H1 (cell line): ENCODE measurements at regions not wholly inside any gene's neighbourhood (a gene's known extent, or its start where the extent isn't known, plus 50 kb on each side); places are given as distances from the start of the nearest gene placed in this dataset.
"Not testable (repeated sequence)": the region's sequence is repeated elsewhere in the genome, so short reads cannot be mapped to it uniquely, and the experiment has no call there.

Experiments
- CTCF ChIA-PET: fragments of 300-600 bp; sonication (Branson Sonifier 250); formaldehyde crosslinking; loops from one replicate; lab custom pipeline; 2021; ENCODE audit not compliant: partially characterized antibody; lab: Charles Lee
- POLR2A ChIA-PET: fragments of 300-600 bp; sonication (Branson Sonifier 250); formaldehyde crosslinking; loops from one replicate; lab custom pipeline; 2021; ENCODE audit warnings: inconsistent platforms; ENCODE audit not compliant: partially characterized antibody; lab: Charles Lee
- DNase-seq, 2 experiments: peaks; one replicate each; pipeline versions ENCODE4 v3.0.0 to v3.0.0-alpha.2; 2010 to 2022; ENCODE audit warnings: low spot score in 2 of 2, low read depth in 1 of 2, mixed read lengths in 1 of 2
- FAIRE-seq: peaks from 2 replicates; lab custom pipeline; 2011; peaks lifted over from hg19 to GRCh38; lab: Jason Lieb, UNC
- H2AFZ ChIP-seq: 2 replicates; pipeline ENCODE4 v1.8.1; 2012; ENCODE audit warnings: low read length, inconsistent platforms
- H2AK5ac ChIP-seq: 2 replicates; pipeline ENCODE4 v1.6.1; 2013; ENCODE audit warnings: low read depth, low read length
- H2BK120ac ChIP-seq: replicated peaks from 2 replicates; pipeline ENCODE3; 2013; ENCODE audit warnings: low read depth, low read length, inconsistent platforms
- H2BK12ac ChIP-seq: 2 replicates; pipeline ENCODE4 v1.6.1; 2013; ENCODE audit warnings: low read depth, low read length
- H2BK15ac ChIP-seq: 2 replicates; pipeline ENCODE4 v1.6.1; 2013; ENCODE audit warnings: low read length
- H2BK20ac ChIP-seq: 2 replicates; pipeline ENCODE4 v1.6.1; 2013; ENCODE audit warnings: low read length
- H2BK5ac ChIP-seq: 2 replicates; pipeline ENCODE4 v1.6.1; 2013; ENCODE audit warnings: low read depth, low read length
- H3K14ac ChIP-seq: 2 replicates; pipeline ENCODE4 v1.6.1; 2013; ENCODE audit warnings: inconsistent platforms; ENCODE audit not compliant: insufficient read length
- H3K18ac ChIP-seq: 2 replicates; pipeline ENCODE4 v1.6.1; 2013; ENCODE audit warnings: low read length; ENCODE audit errors: extremely low read depth
- H3K23ac ChIP-seq: 2 replicates; pipeline ENCODE4 v1.6.1; 2013; ENCODE audit warnings: inconsistent platforms; ENCODE audit not compliant: insufficient read length
- H3K23me2 ChIP-seq: 2 replicates; pipeline ENCODE4 v1.6.1; 2013; ENCODE audit warnings: low read depth, low read length
- H3K27ac ChIP-seq: 2 replicates; pipeline ENCODE4 v1.6.1; 2011; ENCODE audit warnings: low read depth, low read length, inconsistent platforms
- H3K27me3 ChIP-seq, 4 experiments: replicated peaks in 1 of 4; 1 replicate in 1 of 4; 2 replicates in 3 of 4; pipeline versions ENCODE4 v1.6.1 to v1.8.1; 2011 to 2013; ENCODE audit warnings: low read length in 3 of 4, mild to moderate bottlenecking in 3 of 4, inconsistent platforms in 2 of 4, mixed read lengths in 2 of 4, moderate library complexity in 1 of 4; ENCODE audit not compliant: control insufficient read depth in 3 of 4, insufficient read depth in 3 of 4; ENCODE audit errors: extremely low read depth in 1 of 4
- H3K36me3 ChIP-seq, 4 experiments: 2 replicates each; pipeline versions ENCODE4 v1.6.1 to v1.8.1; 2011 to 2013; ENCODE audit warnings: mild to moderate bottlenecking in 4 of 4, low read length in 3 of 4, moderate library complexity in 2 of 4, control low read depth in 1 of 4, inconsistent platforms in 1 of 4; ENCODE audit not compliant: insufficient read depth in 4 of 4, control insufficient read depth in 2 of 4
- H3K4ac ChIP-seq: replicated peaks from 2 replicates; pipeline ENCODE3; 2013; ENCODE audit warnings: low read length, low read depth, mixed read lengths, inconsistent platforms; ENCODE audit not compliant: insufficient read length
- H3K4me1 ChIP-seq, 4 experiments: replicated peaks in 1 of 4; 1 replicate in 1 of 4; 2 replicates in 3 of 4; pipeline versions ENCODE4 v1.6.1 to v1.8.1; 2011 to 2013; ENCODE audit warnings: low read length in 3 of 4, inconsistent platforms in 2 of 4, mixed read lengths in 1 of 4; ENCODE audit not compliant: insufficient read depth in 4 of 4, control insufficient read depth in 3 of 4
- H3K4me2 ChIP-seq, 2 experiments: 2 replicates each; pipeline versions ENCODE4 v1.6.1 to v1.8.1; 2011 to 2013; ENCODE audit warnings: low read depth in 2 of 2, low read length in 2 of 2, control low read depth in 1 of 2, inconsistent platforms in 1 of 2, mild to moderate bottlenecking in 1 of 2; ENCODE audit not compliant: insufficient read depth in 1 of 2
- H3K4me3 ChIP-seq, 4 experiments: fragments of 200-600, 300-600 bp in 1 of 4; sonication (generic), shearing (Covaris generic), sonication (Bioruptor Twin) in 1 of 4; 2 replicates each; pipeline versions ENCODE4 v1.5.1 to v1.8.1; 2011 to 2016; ENCODE audit warnings: low read length in 4 of 4, low read depth in 3 of 4, control low read depth in 2 of 4, inconsistent platforms in 2 of 4, mild to moderate bottlenecking in 2 of 4, mixed read lengths in 1 of 4, moderate library complexity in 1 of 4; ENCODE audit not compliant: insufficient read depth in 2 of 4; ENCODE audit errors: extremely low read depth in 1 of 4
- H3K56ac ChIP-seq: replicated peaks from 2 replicates; pipeline ENCODE3; 2013; ENCODE audit warnings: low read depth, mild to moderate bottlenecking, mixed read lengths, low read length, inconsistent platforms; ENCODE audit not compliant: insufficient read length
- H3K79me1 ChIP-seq: 2 replicates; pipeline ENCODE4 v1.6.1; 2013; ENCODE audit warnings: low read depth, low read length, control low read depth
- H3K79me2 ChIP-seq, 2 experiments: 2 replicates each; pipeline versions ENCODE4 v1.6.1 to v1.8.1; 2012 to 2013; ENCODE audit warnings: low read length in 2 of 2, mild to moderate bottlenecking in 2 of 2, inconsistent platforms in 1 of 2; ENCODE audit not compliant: insufficient read depth in 2 of 2, control insufficient read depth in 1 of 2
- H3K9ac ChIP-seq, 4 experiments: replicated peaks in 1 of 4; 1 replicate in 1 of 4; 2 replicates in 3 of 4; pipeline versions ENCODE4 v1.6.1 to v1.8.1; 2011 to 2013; ENCODE audit warnings: low read depth in 3 of 4, low read length in 3 of 4, control low read depth in 2 of 4, mild to moderate bottlenecking in 2 of 4, moderate library complexity in 2 of 4, inconsistent platforms in 1 of 4; ENCODE audit errors: extremely low read depth in 1 of 4
- H3K9me3 ChIP-seq, 2 experiments: 2 replicates each; pipeline versions ENCODE4 v1.6.1 to v1.8.1; 2012 to 2013; ENCODE audit warnings: mild to moderate bottlenecking in 2 of 2, moderate library complexity in 2 of 2, control low read depth in 1 of 2, inconsistent platforms in 1 of 2, low read depth in 1 of 2, low read length in 1 of 2, mixed read lengths in 1 of 2; ENCODE audit not compliant: insufficient read depth in 2 of 2
- H4K20me1 ChIP-seq, 2 experiments: replicated peaks in 1 of 2; 2 replicates each; pipeline versions ENCODE3 to v1.8.1; 2011 to 2013; ENCODE audit warnings: inconsistent platforms in 2 of 2, low read length in 2 of 2, mild to moderate bottlenecking in 1 of 2; ENCODE audit not compliant: insufficient read depth in 2 of 2, control insufficient read depth in 1 of 2
- H4K5ac ChIP-seq: 2 replicates; pipeline ENCODE4 v1.6.1; 2013; ENCODE audit warnings: low read length, low read depth, mixed read lengths, inconsistent platforms; ENCODE audit not compliant: insufficient read length
- H4K8ac ChIP-seq: 2 replicates; pipeline ENCODE4 v1.8.0; 2013; ENCODE audit warnings: mild to moderate bottlenecking, moderate library complexity, low read length, inconsistent platforms; ENCODE audit not compliant: insufficient read depth; ENCODE audit errors: extremely low read depth
- H4K91ac ChIP-seq: replicated peaks from 2 replicates; pipeline ENCODE3; 2013; ENCODE audit warnings: low read length, mixed read lengths, inconsistent platforms; ENCODE audit not compliant: insufficient read length
- BACH1 ChIP-seq: IDR thresholded peaks from 2 replicates; pipeline ENCODE4 v1.6.1; 2012; ENCODE audit warnings: low read length, improper control_type of control experiment
- FOSL1 ChIP-seq: IDR thresholded peaks from 2 replicates; pipeline ENCODE4 v1.6.1; 2011; ENCODE audit warnings: mild to moderate bottlenecking, low read depth, low read length, moderate library complexity; ENCODE audit not compliant: insufficient read depth
- HDAC6 ChIP-seq: IDR thresholded peaks from one replicate; pipeline ENCODE4 v1.7.1; 2012; ENCODE audit warnings: low read depth, mild to moderate bottlenecking, inconsistent platforms, low read length, moderate library complexity
- RAD21 ChIP-seq, 2 experiments: IDR thresholded peaks in 1 of 2; conservative IDR thresholded peaks in 1 of 2; 2 replicates each; pipeline ENCODE4 v1.6.1; 2011; ENCODE audit warnings: low read depth in 2 of 2, low read length in 2 of 2, improper control_type of control experiment in 1 of 2, inconsistent platforms in 1 of 2, mild to moderate bottlenecking in 1 of 2, moderate library complexity in 1 of 2
- TAF1 ChIP-seq: IDR thresholded peaks from 2 replicates; pipeline ENCODE4 v1.6.1; 2011; ENCODE audit warnings: mild to moderate bottlenecking, low read depth, low read length
- WGBS, 2 experiments: shearing (Covaris generic) in 1 of 2; methylation state at CpG; one replicate each; pipeline versions ENCODE4 v1.1.6 to v1.1.7; 2013 to 2015; ENCODE audit warnings: low lambda C conversion rate in 2 of 2, mixed read lengths in 2 of 2, inconsistent platforms in 1 of 2, low coverage in 1 of 2, missing lambda C conversion rate in 1 of 2; ENCODE audit not compliant: insufficient replicate concordance in 2 of 2, insufficient coverage in 1 of 2, insufficient read length in 1 of 2; ENCODE audit errors: extremely low coverage in 1 of 2, missing lambda C conversion rate in 1 of 2; 5-methylcytosine and 5-hydroxymethylcytosine counted together

GRCh38 chr12:59425798-59426197 lies 170.0 kb upstream of the SLC16A7 start (continued):
- TF ChIP-seq TAF1 = no peak
- TF ChIP-seq RAD21 (IDR thresholded peaks at IDR 0.05 in 1 of 2, conservative IDR thresholded peaks at IDR 0.05 in 1 of 2; ENCODE audit: low read depth in 2 of 2, low read length in 2 of 2) = no peak
- TF ChIP-seq HDAC6 = no peak
- TF ChIP-seq BACH1 = no peak
- TF ChIP-seq FOSL1 = no peak

- H2BK5ac ChIP-seq, H3K14ac ChIP-seq, H4K91ac ChIP-seq, H3K23ac ChIP-seq, H3K79me2 ChIP-seq, H2BK120ac ChIP-seq, H3K23me2 ChIP-seq, H3K9me3 ChIP-seq, H3K4me1 ChIP-seq, H2BK15ac ChIP-seq, H3K18ac ChIP-seq, H3K56ac ChIP-seq, H4K20me1 ChIP-seq, H4K8ac ChIP-seq, FAIRE-seq, H3K4ac ChIP-seq, H2AFZ ChIP-seq, H2BK12ac ChIP-seq, H2BK20ac ChIP-seq, H3K27ac ChIP-seq, POLR2A ChIA-PET, H3K79me1 ChIP-seq, DNase-seq, H3K36me3 ChIP-seq, H2AK5ac ChIP-seq, H3K4me2 ChIP-seq, H4K5ac ChIP-seq, H3K9ac ChIP-seq, H3K27me3 ChIP-seq, H3K4me3 ChIP-seq: not testable (repeated sequence)
- WGBS, 2 experiments = 93% methylated on average over 3 of the region's 3 CpGs; no CpG with 5 or more reads in 1 of the 2 experiments
- CTCF ChIA-PET = interaction anchor here (0.6 to 1.0 kb wide), 3 partner anchors 9 to 273 kb away, joined by 3 read pairs; no protein-coding TSS in a partner anchor
Observed at GRCh38 chr12:59424666-59425065, 171.2 kb upstream of the SLC16A7 start.
